HCT116 (cell line): ENCODE measurements at regions not wholly inside any gene's neighbourhood (a gene's known extent, or its start where the extent isn't known, plus 50 kb on each side); places are given as distances from the start of the nearest gene placed in this dataset.
"Not testable (repeated sequence)": the region's sequence is repeated elsewhere in the genome, so short reads cannot be mapped to it uniquely, and the experiment has no call there.

Source experiments
- EZH2 ChIP-seq: fragments of 200-600 bp; sonication (generic); IDR thresholded peaks from 2 replicates; pipeline ENCODE4 v1.6.1; 2017; ENCODE audit warnings: antibody characterized with exemption, mixed run types
- EZH2phosphoT487 ChIP-seq: fragments of 200-600 bp; IDR thresholded peaks from 2 replicates; pipeline ENCODE4 v1.6.1; 2018; ENCODE audit warnings: antibody characterized with exemption, borderline replicate concordance
- FOSL1 ChIP-seq: IDR thresholded peaks from 2 replicates; pipeline ENCODE4 v1.6.1; 2012; ENCODE audit warnings: low read depth
- JUND ChIP-seq: IDR thresholded peaks from 2 replicates; pipeline ENCODE4 v1.6.1; 2012
- POLR2A ChIP-seq: IDR thresholded peaks from 2 replicates; pipeline ENCODE4 v1.7.0; 2011; ENCODE audit warnings: borderline replicate concordance; ENCODE audit not compliant: insufficient read depth, insufficient read length; ENCODE audit errors: extremely low read depth
- POLR2AphosphoS5 ChIP-seq: IDR thresholded peaks from 2 replicates; pipeline ENCODE4 v1.6.1; 2011; ENCODE audit warnings: mild to moderate bottlenecking, low read depth, low read length, moderate library complexity
- SIN3A ChIP-seq: IDR thresholded peaks from 2 replicates; pipeline ENCODE4 v1.6.1; 2012; ENCODE audit warnings: low read depth
- SRF ChIP-seq: IDR thresholded peaks from 2 replicates; pipeline ENCODE4 v1.6.1; 2012; ENCODE audit warnings: low read depth
- ZNF274 ChIP-seq: fragments of 200-500 bp; sonication (Bioruptor generic); IDR thresholded peaks from 2 replicates; pipeline ENCODE4 v1.6.1; 2014; ENCODE audit warnings: mild to moderate bottlenecking, low read depth, low read length, inconsistent platforms
- TF ChIP-seq, protein P1 (sequence below), 3 experiments: fragments of 200-600 bp in 1 of 3; sonication (generic) in 1 of 3; IDR thresholded peaks in 2 of 3; conservative IDR thresholded peaks in 1 of 3; 2 replicates each; pipeline ENCODE4 v1.5.1; 2012 to 2017; ENCODE audit warnings: low read depth in 2 of 3, low read length in 2 of 3, antibody characterized with exemption in 1 of 3, borderline replicate concordance in 1 of 3, control low read depth in 1 of 3, mild to moderate bottlenecking in 1 of 3, mixed read lengths in 1 of 3, mixed run types in 1 of 3, moderate library complexity in 1 of 3; ENCODE audit not compliant: insufficient read depth in 1 of 3

DNA sequence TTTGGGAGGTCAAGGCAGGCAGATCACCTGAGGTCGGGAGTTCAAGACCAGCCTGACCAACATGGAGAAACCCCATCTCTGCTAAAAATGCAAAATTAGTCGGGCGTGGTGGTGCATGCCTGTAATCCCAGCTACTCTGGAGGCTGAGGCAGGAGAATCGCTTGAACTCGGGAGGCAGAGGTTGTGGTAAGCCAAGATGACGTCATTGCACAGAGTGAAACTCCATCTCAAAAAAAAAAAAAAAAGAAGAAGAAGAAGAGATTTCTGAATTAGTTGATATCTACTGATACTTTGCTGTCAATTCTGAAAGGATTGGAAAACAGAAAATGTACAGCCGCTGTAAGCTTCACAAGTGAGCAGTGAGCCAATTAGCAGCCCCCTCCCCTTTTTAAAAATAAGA, 144.4 kb upstream of the RREB1 start:
- TF ChIP-seq POLR2A, JUND, EZH2phosphoT487, EZH2, SRF, POLR2AphosphoS5, FOSL1, ZNF274, SIN3A: not testable (repeated sequence)
- TF ChIP-seq, protein P1, sequence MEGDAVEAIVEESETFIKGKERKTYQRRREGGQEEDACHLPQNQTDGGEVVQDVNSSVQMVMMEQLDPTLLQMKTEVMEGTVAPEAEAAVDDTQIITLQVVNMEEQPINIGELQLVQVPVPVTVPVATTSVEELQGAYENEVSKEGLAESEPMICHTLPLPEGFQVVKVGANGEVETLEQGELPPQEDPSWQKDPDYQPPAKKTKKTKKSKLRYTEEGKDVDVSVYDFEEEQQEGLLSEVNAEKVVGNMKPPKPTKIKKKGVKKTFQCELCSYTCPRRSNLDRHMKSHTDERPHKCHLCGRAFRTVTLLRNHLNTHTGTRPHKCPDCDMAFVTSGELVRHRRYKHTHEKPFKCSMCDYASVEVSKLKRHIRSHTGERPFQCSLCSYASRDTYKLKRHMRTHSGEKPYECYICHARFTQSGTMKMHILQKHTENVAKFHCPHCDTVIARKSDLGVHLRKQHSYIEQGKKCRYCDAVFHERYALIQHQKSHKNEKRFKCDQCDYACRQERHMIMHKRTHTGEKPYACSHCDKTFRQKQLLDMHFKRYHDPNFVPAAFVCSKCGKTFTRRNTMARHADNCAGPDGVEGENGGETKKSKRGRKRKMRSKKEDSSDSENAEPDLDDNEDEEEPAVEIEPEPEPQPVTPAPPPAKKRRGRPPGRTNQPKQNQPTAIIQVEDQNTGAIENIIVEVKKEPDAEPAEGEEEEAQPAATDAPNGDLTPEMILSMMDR (IDR thresholded peaks at IDR 0.05 in 2 of 3, conservative IDR thresholded peaks at IDR 0.05 in 1 of 3; ENCODE audit: borderline replicate concordance in 1 of 3, insufficient read depth in 1 of 3, low read depth in 2 of 3, low read length in 2 of 3): not testable (repeated sequence)
